GM23248 (cell line): ENCODE measurements at regions not wholly inside any gene's neighbourhood (a gene's known extent, or its start where the extent isn't known, plus 50 kb on each side); places are given as distances from the start of the nearest gene placed in this dataset.

Source experiments
- DNase-seq: peaks from one replicate; pipeline ENCODE4 v3.0.0-alpha.2; 2015
- H2AFZ ChIP-seq: fragments of 200-600 bp; sonication (generic); 2 replicates; pipeline ENCODE4 v1.6.1; 2016; ENCODE audit warnings: antibody characterized with exemption
- H3F3A ChIP-seq: fragments of 200-600 bp; sonication (generic); 2 replicates; pipeline ENCODE4 v1.6.1; 2016; ENCODE audit warnings: mild to moderate bottlenecking, antibody characterized with exemption, mixed run types; ENCODE audit not compliant: insufficient read depth
- H3K27ac ChIP-seq: fragments of 200-600 bp; sonication (generic); 2 replicates; pipeline ENCODE4 v1.5.1; 2016; ENCODE audit warnings: mild to moderate bottlenecking
- H3K27me3 ChIP-seq: fragments of 200-600 bp; sonication (generic); replicated peaks from 2 replicates; pipeline ENCODE4 v1.6.1; 2016; ENCODE audit warnings: mild to moderate bottlenecking; ENCODE audit not compliant: insufficient read depth
- H3K36me3 ChIP-seq: fragments of 200-600 bp; sonication (generic); 2 replicates; pipeline ENCODE4 v1.6.1; 2016; ENCODE audit warnings: low read depth, mild to moderate bottlenecking
- H3K4me1 ChIP-seq: fragments of 200-600 bp; sonication (generic); 2 replicates; pipeline ENCODE4 v1.6.1; 2016; ENCODE audit warnings: mild to moderate bottlenecking; ENCODE audit not compliant: insufficient read depth
- H3K4me2 ChIP-seq: fragments of 200-600 bp; sonication (generic); one replicate; pipeline ENCODE4 v1.6.1; 2016; ENCODE audit warnings: mild to moderate bottlenecking; ENCODE audit not compliant: unreplicated experiment
- H3K4me3 ChIP-seq: fragments of 200-600 bp; sonication (generic); 2 replicates; pipeline ENCODE4 v1.5.1; 2016; ENCODE audit warnings: mild to moderate bottlenecking
- H3K79me2 ChIP-seq: fragments of 200-600 bp; sonication (generic); 2 replicates; pipeline ENCODE4 v1.6.1; 2016; ENCODE audit warnings: mild to moderate bottlenecking; ENCODE audit not compliant: insufficient read depth
- H3K9ac ChIP-seq: fragments of 200-600 bp; sonication (generic); 2 replicates; pipeline ENCODE4 v1.6.1; 2016; ENCODE audit warnings: mild to moderate bottlenecking
- H3K9me2 ChIP-seq: fragments of 200-600 bp; sonication (generic); 2 replicates; pipeline ENCODE4 v1.6.1; 2016; ENCODE audit warnings: mixed run types, mild to moderate bottlenecking, moderate library complexity; ENCODE audit not compliant: insufficient read depth
- H3K9me3 ChIP-seq: fragments of 200-600 bp; sonication (generic); one replicate; pipeline ENCODE4 v1.6.1; 2017; ENCODE audit warnings: low read depth
- H4K20me1 ChIP-seq: fragments of 200-600 bp; sonication (generic); 2 replicates; pipeline ENCODE4 v1.6.0; 2016; ENCODE audit not compliant: insufficient read depth
- EZH2 ChIP-seq: fragments of 200-600 bp; sonication (generic); IDR thresholded peaks from 2 replicates; pipeline ENCODE4 v1.6.1; 2018; ENCODE audit warnings: antibody characterized with exemption, mild to moderate bottlenecking; ENCODE audit not compliant: insufficient read depth, poor library complexity, severe bottlenecking
- EZH2phosphoT487 ChIP-seq: fragments of 200-600 bp; sonication (generic); IDR thresholded peaks from 2 replicates; pipeline ENCODE4 v1.6.1; 2018; ENCODE audit warnings: antibody characterized with exemption, moderate library complexity, mild to moderate bottlenecking, low read depth; ENCODE audit not compliant: insufficient read depth
- WGBS, 2 experiments: methylation state at CpG; one replicate each; pipeline ENCODE4 v1.1.6; 2015 to 2017; ENCODE audit warnings: low lambda C conversion rate in 2 of 2, low coverage in 1 of 2; ENCODE audit errors: missing lambda C conversion rate in 2 of 2; 5-methylcytosine and 5-hydroxymethylcytosine counted together
- in situ Hi-C: fragments of 300-500 bp; cut with MboI; formaldehyde crosslinking; loops from 2 replicates; pipeline ENCODE4 v1.15.0; 2020

- Histone ChIP-seq H2AFZ (no peak overlapping the region), H3K36me3 (no peaks in the 10 kb centered on the region), H3F3A (no peaks in the 10 kb centered on the region), H3K27me3 (no peaks in the 10 kb centered on the region; the same call in 1 of the 2 replicates), H3K9ac (no peak overlapping the region), H3K4me3 (no peak overlapping the region), H3K79me2 (no peaks in the 10 kb centered on the region), H3K4me1 (no peaks in the 10 kb centered on the region), H3K9me3 (no peaks in the 10 kb centered on the region), H3K4me2 (no peak overlapping the region), H4K20me1 (no peaks in the 10 kb centered on the region), H3K27ac (no peak overlapping the region), H3K9me2 (no peaks in the 10 kb centered on the region)
- 56% methylated on average over 13 to 14 of the region's 14 CpGs for WGBS, 2 experiments
- in situ Hi-C loops = no loop called here
- TF ChIP-seq EZH2 = no peak
- no peak for TF ChIP-seq EZH2phosphoT487
- DNase-seq = no peak
These were observed 189.3 kb downstream of the KCNA5 start for GRCh38 chr12:5232826-5233500.

- Histone ChIP-seq H3K79me2 (no peaks in the 10 kb centered on the region), H3K27ac (no peak overlapping the region), H3K4me3 (no peak overlapping the region), H3K9ac (no peak overlapping the region), H3K9me3 (no peaks in the 10 kb centered on the region), H3K4me2 (no peak overlapping the region), H3K27me3 (peaks cover 7% of the 10 kb centered on the region), H3K9me2 (no peaks in the 10 kb centered on the region), H3K4me1 (no peaks in the 10 kb centered on the region), H4K20me1 (no peaks in the 10 kb centered on the region), H2AFZ (no peak overlapping the region), H3F3A (no peaks in the 10 kb centered on the region), H3K36me3 (no peaks in the 10 kb centered on the region)
- WGBS, 2 experiments = 75 to 80% methylated on average over 5 of the region's 5 CpGs
- in situ Hi-C loops = no loop called here
- TF ChIP-seq EZH2phosphoT487 = no peak
- TF ChIP-seq EZH2 = no peak
- DNase-seq = no peak
These were observed 192.5 kb downstream of the KCNA5 start for GRCh38 chr12:5236022-5236640.

GRCh38 chr12:5242440-5242839, 189.5 kb upstream of the NTF3 start:
- H3K27me3 ChIP-seq = peaks cover 7% of the 10 kb centered on the region
- H3K4me3 ChIP-seq = no peak overlapping the region
- no peaks in the 10 kb centered on the region for H3K9me2 ChIP-seq
- TF ChIP-seq EZH2phosphoT487 (no peak), EZH2 (no peak)
- H3K79me2 ChIP-seq = no peaks in the 10 kb centered on the region
- no peak overlapping the region for H2AFZ ChIP-seq
- 65 to 71% methylated on average over 7 of the region's 7 CpGs for WGBS, 2 experiments
- H3F3A ChIP-seq = no peaks in the 10 kb centered on the region
- H4K20me1 ChIP-seq = no peaks in the 10 kb centered on the region
- H3K36me3 ChIP-seq = no peaks in the 10 kb centered on the region
- H3K4me1 ChIP-seq = no peaks in the 10 kb centered on the region
- DNase-seq = no peak
- H3K27ac ChIP-seq = no peak overlapping the region
- H3K4me2 ChIP-seq = no peak overlapping the region
- in situ Hi-C loops = no loop called here
- no peak overlapping the region for H3K9ac ChIP-seq
- H3K9me3 ChIP-seq = no peaks in the 10 kb centered on the region

GRCh38 chr12:5243014-5243413, 188.9 kb upstream of the NTF3 start:
- H3K4me2 ChIP-seq = no peak overlapping the region
- no peaks in the 10 kb centered on the region for H4K20me1 ChIP-seq
- 55 to 61% methylated on average over 4 of the region's 4 CpGs for WGBS, 2 experiments
- H3K79me2 ChIP-seq = no peaks in the 10 kb centered on the region
- H3K9ac ChIP-seq = no peak overlapping the region
- H3K36me3 ChIP-seq = no peaks in the 10 kb centered on the region
- H3K27ac ChIP-seq = no peak overlapping the region
- in situ Hi-C loops = no loop called here
- H3K9me2 ChIP-seq = no peaks in the 10 kb centered on the region
- no peaks in the 10 kb centered on the region for H3K9me3 ChIP-seq
- no peaks in the 10 kb centered on the region for H3F3A ChIP-seq
- no peak overlapping the region for H3K4me3 ChIP-seq
- DNase-seq = no peak
- TF ChIP-seq EZH2phosphoT487 = no peak
- no peak for TF ChIP-seq EZH2
- H2AFZ ChIP-seq = no peak overlapping the region
- peaks cover 7% of the 10 kb centered on the region for H3K27me3 ChIP-seq
- H3K4me1 ChIP-seq = no peaks in the 10 kb centered on the region
